ENCODE measurements at regions not wholly inside any gene's neighbourhood (a gene's known extent, or its start where the extent isn't known, plus 50 kb on each side); places are given as distances from the start of the nearest gene placed in this dataset.

- Histone ChIP-seq H3K9me3 (ENCODE audit: insufficient read depth in 2 of 2, low read depth in 1 of 2, low read length in 1 of 2) (no peaks in the 10 kb centered on the region), H4K5ac (ENCODE audit: insufficient read length, low read depth, low read length) (no peak overlapping the region), H3K79me1 (ENCODE audit: low read depth, low read length) (no peaks in the 10 kb centered on the region), H2AK5ac (ENCODE audit: low read depth, low read length) (no peak overlapping the region), H3K27me3 (replicated peaks in 1 of 4; ENCODE audit: control insufficient read depth in 3 of 4, extremely low read depth in 1 of 4, insufficient read depth in 3 of 4, low read length in 3 of 4) (no peaks in the 10 kb centered on the region), H3K27ac (ENCODE audit: low read depth, low read length) (no peak overlapping the region), H2BK120ac (replicated peaks; ENCODE audit: low read depth, low read length) (no peak overlapping the region), H3K9ac (replicated peaks in 1 of 4; ENCODE audit: extremely low read depth in 1 of 4, low read depth in 3 of 4, low read length in 3 of 4) (no peak overlapping the region), H3K36me3 (ENCODE audit: control insufficient read depth in 2 of 4, insufficient read depth in 4 of 4, low read length in 3 of 4) (no peaks in the 10 kb centered on the region), H3K4ac (replicated peaks; ENCODE audit: insufficient read length, low read depth, low read length) (no peak overlapping the region), H3K56ac (replicated peaks; ENCODE audit: insufficient read length, low read depth, low read length) (no peak overlapping the region), H3K4me2 (ENCODE audit: insufficient read depth in 1 of 2, low read depth in 2 of 2, low read length in 2 of 2) (no peak overlapping the region), H4K91ac (replicated peaks; ENCODE audit: insufficient read length, low read length) (no peak overlapping the region), H2BK5ac (ENCODE audit: low read depth, low read length) (no peak overlapping the region), H3K4me3 (ENCODE audit: extremely low read depth in 1 of 4, insufficient read depth in 2 of 4, low read depth in 3 of 4, low read length in 4 of 4) (no peak overlapping the region), H2BK12ac (ENCODE audit: low read depth, low read length) (no peak overlapping the region), H4K8ac (ENCODE audit: extremely low read depth, insufficient read depth, low read length) (no peak overlapping the region), H3K79me2 (ENCODE audit: control insufficient read depth in 1 of 2, insufficient read depth in 2 of 2, low read length in 2 of 2) (no peaks in the 10 kb centered on the region), H4K20me1 (replicated peaks in 1 of 2; ENCODE audit: control insufficient read depth in 1 of 2, insufficient read depth in 2 of 2, low read length in 2 of 2) (no peaks in the 10 kb centered on the region), H2BK15ac (ENCODE audit: low read length) (no peak overlapping the region), H3K23me2 (ENCODE audit: low read depth, low read length) (no peaks in the 10 kb centered on the region), H2BK20ac (ENCODE audit: low read length) (no peak overlapping the region), H2AFZ (ENCODE audit: low read length) (no peak overlapping the region), H3K23ac (ENCODE audit: insufficient read length) (no peak overlapping the region), H3K14ac (ENCODE audit: insufficient read length) (no peak overlapping the region), H3K4me1 (replicated peaks in 1 of 4; ENCODE audit: control insufficient read depth in 3 of 4, insufficient read depth in 4 of 4, low read length in 3 of 4) (no peaks in the 10 kb centered on the region), H3K18ac (ENCODE audit: extremely low read depth, low read length) (no peak overlapping the region)
- CTCF ChIA-PET (ENCODE audit: partially characterized antibody): no interaction called here
- WGBS, 2 experiments (ENCODE audit: extremely low coverage in 1 of 2, insufficient coverage in 1 of 2, insufficient read length in 1 of 2, insufficient replicate concordance in 2 of 2, low coverage in 1 of 2, low lambda C conversion rate in 2 of 2, missing lambda C conversion rate in 1 of 2): 95% methylated on average over 1 of the region's 1 CpG; no CpG with 5 or more reads in 1 of the 2 experiments
- no peak for DNase-seq (ENCODE audit: low read depth in 1 of 2, low spot score in 2 of 2)
- POLR2A ChIA-PET (ENCODE audit: partially characterized antibody): interaction anchor here (1.0 kb wide), 1 partner anchor 33 kb away, joined by 3 read pairs; no protein-coding TSS in a partner anchor
- no peak for TF ChIP-seq NRF1 (IDR thresholded peaks at IDR 0.05; ENCODE audit: low read depth, low read length)
- TF ChIP-seq BCL11A (IDR thresholded peaks at IDR 0.05; ENCODE audit: low read depth in 2 of 2, low read length in 2 of 2): no peak
- no peak for TF ChIP-seq EGR1 (IDR thresholded peaks at IDR 0.05; ENCODE audit: borderline replicate concordance, low read depth, low read length)
- TF ChIP-seq EP300 (IDR thresholded peaks at IDR 0.05; ENCODE audit: borderline replicate concordance in 1 of 2, low read depth in 2 of 2, low read length in 2 of 2): no peak
- FAIRE-seq: no peak
Measured at GRCh38 chr6:153727885-153728284, 311.2 kb upstream of the OPRM1 start.
